Endothelial cell of umbilical vein (primary cell): ENCODE measurements at regions not wholly inside any gene's neighbourhood (a gene's known extent, or its start where the extent isn't known, plus 50 kb on each side); places are given as distances from the start of the nearest gene placed in this dataset.

Experiments used
- BruUV-seq: library from RNA; stranded (reverse); fragments of 400-500 nt; replicated peaks from 2 replicates; lab custom pipeline; 2021; lab: Mats Ljungman, UMichigan
- CTCF ChIA-PET: fragments of 300-600, 350-600 bp; sonication (Branson Sonifier 250); formaldehyde crosslinking; loops from one replicate; lab custom pipeline; 2021; ENCODE audit warnings: antibody characterized with exemption, inconsistent platforms; lab: Charles Lee
- POLR2A ChIA-PET: fragments of 300-600, 350-600 bp; sonication (Branson Sonifier 250); formaldehyde crosslinking; loops from one replicate; lab custom pipeline; 2021; ENCODE audit warnings: antibody characterized with exemption, inconsistent platforms; lab: Charles Lee
- DNase-seq: peaks from one replicate; pipeline ENCODE4 v3.0.0-alpha.2; 2011; ENCODE audit warnings: low read depth, low spot score
- FAIRE-seq: peaks from 2 replicates; lab custom pipeline; 2011; peaks lifted over from hg19 to GRCh38; lab: Jason Lieb, UNC
- H2AFZ ChIP-seq: 2 replicates; pipeline ENCODE4 v1.6.0; 2012; ENCODE audit warnings: low read depth, low read length, control low read depth, inconsistent platforms
- H3K27ac ChIP-seq: 2 replicates; pipeline ENCODE4 v1.5.1; 2011; ENCODE audit warnings: low read depth, mild to moderate bottlenecking, control low read depth, low read length, moderate library complexity; ENCODE audit not compliant: insufficient read depth
- H3K27me3 ChIP-seq, 2 experiments: 2 replicates each; pipeline versions ENCODE4 v1.6.0 to v1.6.1; 2011; ENCODE audit warnings: low read length in 2 of 2, mixed read lengths in 1 of 2; ENCODE audit not compliant: control insufficient read depth in 2 of 2, insufficient read depth in 2 of 2
- H3K36me3 ChIP-seq, 2 experiments: 2 replicates in 1 of 2; 3 replicates in 1 of 2; pipeline ENCODE4 v1.5.1; 2011; ENCODE audit warnings: low read length in 2 of 2, mild to moderate bottlenecking in 1 of 2, moderate library complexity in 1 of 2; ENCODE audit not compliant: control insufficient read depth in 2 of 2, insufficient read depth in 2 of 2; ENCODE audit errors: extremely low read depth in 1 of 2
- H3K4me1 ChIP-seq: 3 replicates; pipeline ENCODE4 v1.5.1; 2011; ENCODE audit warnings: mild to moderate bottlenecking, low read length; ENCODE audit not compliant: control insufficient read depth, insufficient read depth; ENCODE audit errors: extremely low read depth
- H3K4me2 ChIP-seq: 2 replicates; pipeline ENCODE4 v1.6.1; 2011; ENCODE audit warnings: low read length, control low read depth, mixed read lengths; ENCODE audit not compliant: insufficient read depth
- H3K4me3 ChIP-seq, 3 experiments: fragments of 200-600 bp in 1 of 3; sonication (generic), shearing (Covaris generic) in 1 of 3; replicated peaks in 1 of 3; 2 replicates each; pipeline ENCODE4 v1.5.1; 2011 to 2016; ENCODE audit warnings: control low read depth in 3 of 3, low read length in 3 of 3, mild to moderate bottlenecking in 2 of 3, inconsistent platforms in 1 of 3, low read depth in 1 of 3, moderate library complexity in 1 of 3; ENCODE audit not compliant: insufficient read depth in 1 of 3
- H3K79me2 ChIP-seq: 2 replicates; pipeline ENCODE4 v1.6.0; 2012; ENCODE audit warnings: low read length, inconsistent platforms; ENCODE audit not compliant: control insufficient read depth, insufficient read depth
- H3K9ac ChIP-seq: replicated peaks from 2 replicates; pipeline ENCODE3; 2011; ENCODE audit warnings: low read length, control low read depth; ENCODE audit not compliant: insufficient read depth; ENCODE audit errors: extremely low read depth
- H3K9me1 ChIP-seq: replicated peaks from 3 replicates; pipeline ENCODE4 v1.6.0; 2011; ENCODE audit warnings: mild to moderate bottlenecking, low read length; ENCODE audit not compliant: control insufficient read depth, insufficient read depth; ENCODE audit errors: extremely low read depth
- H3K9me3 ChIP-seq: replicated peaks from 2 replicates; pipeline ENCODE4 v1.5.1; 2012; ENCODE audit warnings: low read length, inconsistent platforms; ENCODE audit not compliant: control insufficient read depth, insufficient read depth
- H4K20me1 ChIP-seq: replicated peaks from 2 replicates; pipeline ENCODE3; 2011; ENCODE audit warnings: mild to moderate bottlenecking, low read length; ENCODE audit not compliant: control insufficient read depth, insufficient read depth; ENCODE audit errors: extremely low read depth
- CTCF ChIP-seq, 2 donors: IDR thresholded peaks; 1 replicate in 1 of 2; 2 replicates in 1 of 2; pipeline ENCODE4 v1.5.1; 2011; ENCODE audit warnings: low read length in 2 of 2, mild to moderate bottlenecking in 2 of 2, moderate library complexity in 2 of 2, control low read depth in 1 of 2, inconsistent platforms in 1 of 2, low read depth in 1 of 2; ENCODE audit not compliant: insufficient read depth in 1 of 2; ENCODE audit errors: extremely low read depth in 1 of 2
- EZH2 ChIP-seq: IDR thresholded peaks from 2 replicates; pipeline ENCODE4 v1.6.1; 2012; ENCODE audit warnings: borderline replicate concordance, low read depth, mild to moderate bottlenecking, moderate library complexity, low read length, inconsistent platforms; ENCODE audit not compliant: severe bottlenecking
- FOS ChIP-seq: IDR thresholded peaks from 2 replicates; pipeline ENCODE4 v1.6.1; 2011; ENCODE audit warnings: mild to moderate bottlenecking, low read length, moderate library complexity, borderline replicate concordance; ENCODE audit not compliant: insufficient read depth
- GATA2 ChIP-seq: IDR thresholded peaks from 2 replicates; pipeline ENCODE4 v1.7.0; 2011; ENCODE audit warnings: low read depth, mild to moderate bottlenecking, moderate library complexity, mixed read lengths, low read length; ENCODE audit not compliant: insufficient read length, insufficient read depth
- JUN ChIP-seq: IDR thresholded peaks from 2 replicates; pipeline ENCODE4 v1.6.1; 2011; ENCODE audit warnings: borderline replicate concordance, low read depth; ENCODE audit not compliant: insufficient read length, insufficient read depth
- MAX ChIP-seq: IDR thresholded peaks from 2 replicates; pipeline ENCODE4 v1.6.1; 2011; ENCODE audit not compliant: insufficient read depth, insufficient read length
- MYC ChIP-seq: IDR thresholded peaks from one replicate; pipeline ENCODE4 v1.6.1; 2011; ENCODE audit warnings: mild to moderate bottlenecking, low read depth, low read length
- POLR2A ChIP-seq: IDR thresholded peaks from 2 replicates; pipeline ENCODE4 v1.6.1; 2012; ENCODE audit warnings: low read depth, mild to moderate bottlenecking, control low read depth, low read length
- POLR2AphosphoS5 ChIP-seq: IDR thresholded peaks from 2 replicates; pipeline ENCODE4 v1.6.1; 2012; ENCODE audit warnings: low read depth, mild to moderate bottlenecking, control low read depth, low read length, moderate library complexity; ENCODE audit not compliant: insufficient read depth
- dilution Hi-C: fragments of 300-500 bp; cut with MboI; formaldehyde crosslinking; loops from one replicate; pipeline ENCODE4 v1.15.0; 2019; ENCODE audit warnings: low sequenced_read_pairs; ENCODE audit not compliant: extremely low pct_ligation_motif_present
- intact Hi-C: fragments of 100-400 bp; cut with micrococcal nuclease; formaldehyde crosslinking; loops from one replicate; pipeline ENCODE4 v1.10.0; 2022

- dilution Hi-C loops = no loop called here
- Histone ChIP-seq H3K4me3 (no peak overlapping the region), H3K27ac (no peak overlapping the region), H3K9ac (no peak overlapping the region), H2AFZ (no peak overlapping the region), H3K4me1 (no peaks in the 10 kb centered on the region), H3K36me3 (no peaks in the 10 kb centered on the region), H3K9me3 (peaks cover 3% of the 10 kb centered on the region), H3K79me2 (no peaks in the 10 kb centered on the region), H3K4me2 (no peak overlapping the region), H3K9me1 (no peaks in the 10 kb centered on the region), H3K27me3 (no peaks in the 10 kb centered on the region), H4K20me1 (no peaks in the 10 kb centered on the region)
- no TSS peak for BruUV-seq
- no peak for DNase-seq
- intact Hi-C loops = no loop called here
- CTCF ChIA-PET = no interaction called here
- FAIRE-seq = no peak
- POLR2A ChIA-PET = no interaction called here
- TF ChIP-seq FOS (no peak), JUN (no peak), MAX (no peak), CTCF (IDR thresholded peaks at IDR 0.05; ENCODE audit: extremely low read depth in 1 of 2, insufficient read depth in 1 of 2, low read depth in 1 of 2, low read length in 2 of 2) (no peak), MYC (no peak), EZH2 (no peak), GATA2 (no peak), POLR2AphosphoS5 (no peak), POLR2A (no peak)
Observed at GRCh38 chr2:49804111-49804510, 649.8 kb upstream of the FSHR start.
